MM.1S (cell line): ENCODE measurements at regions not wholly inside any gene's neighbourhood (a gene's known extent, or its start where the extent isn't known, plus 50 kb on each side); places are given as distances from the start of the nearest gene placed in this dataset.

ENCODE experiments used
- CTCF ChIP-seq: fragments of 300-600 bp; sonication (generic); IDR thresholded peaks from 2 replicates; pipeline ENCODE4 v1.5.1; 2016; ENCODE audit warnings: antibody characterized with exemption, low read length, mixed read lengths
- EZH2phosphoT487 ChIP-seq: fragments of 300-600 bp; sonication (generic); IDR thresholded peaks from 2 replicates; pipeline ENCODE4 v1.6.1; 2018; ENCODE audit warnings: antibody characterized with exemption, low read length

GRCh38 chr6:72476646-72477045 lies 145.2 kb upstream of the KCNQ5 start:
- TF ChIP-seq EZH2phosphoT487 (no peak), CTCF (no peak)
